ENCODE measurements at regions not wholly inside any gene's neighbourhood (a gene's known extent, or its start where the extent isn't known, plus 50 kb on each side); places are given as distances from the start of the nearest gene placed in this dataset.

DNA sequence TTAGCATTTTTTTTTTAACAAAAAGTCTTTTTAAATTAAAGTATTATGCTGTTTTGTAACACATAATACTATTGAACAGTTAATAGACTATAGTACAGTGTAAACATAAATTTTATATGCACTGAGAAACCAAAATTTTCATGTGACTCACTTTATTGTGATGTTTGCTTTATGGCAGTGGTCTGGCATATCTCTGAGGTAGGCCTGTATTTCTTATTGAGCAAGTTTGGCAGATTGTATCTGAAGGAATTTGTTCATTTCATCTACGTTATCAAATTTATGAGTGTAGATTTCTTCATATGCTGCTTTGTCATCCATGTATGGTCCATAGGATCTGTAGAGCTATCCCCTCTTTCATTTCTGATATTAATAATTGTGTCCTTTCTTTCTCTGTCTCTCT is 78.8 kb upstream of the PDE3A start:
- H3K36me3 ChIP-seq (ENCODE audit: insufficient read depth, low read length), result no peaks in the 10 kb centered on the region
- no peak for DNase-seq (ENCODE audit: low spot score)
- H4K20me1 ChIP-seq (ENCODE audit: insufficient read depth, low read length), result no peaks in the 10 kb centered on the region
- CTCF ChIA-PET (ENCODE audit: unreplicated experiment), result no interaction called here
- BruUV-seq (replicated peaks), result no TSS peak
- no peaks in the 10 kb centered on the region for H3K4me1 ChIP-seq (ENCODE audit: insufficient read depth, low read length, poor library complexity, severe bottlenecking)
- H3K4me2 ChIP-seq (ENCODE audit: low read length), result no peak overlapping the region
- H3K79me2 ChIP-seq (ENCODE audit: insufficient read depth, low read depth, low read length), result no peaks in the 10 kb centered on the region
- POLR2A ChIA-PET, result no interaction called here
- no peaks in the 10 kb centered on the region for H3K9me2 ChIP-seq (ENCODE audit: insufficient read depth, low read length)
- no peaks in the 10 kb centered on the region for H3K9me3 ChIP-seq (ENCODE audit: low read length)
- intact Hi-C loops (cut with micrococcal nuclease; ENCODE audit: unreplicated experiment), result no loop called here
- no peak overlapping the region for H3K4me3 ChIP-seq (ENCODE audit: low read depth, low read length, poor library complexity, severe bottlenecking)
- H2AFZ ChIP-seq (ENCODE audit: low read length), result no peak overlapping the region
- no peak overlapping the region for H3K27ac ChIP-seq (ENCODE audit: low read depth, low read length, poor library complexity, severe bottlenecking)
- TF ChIP-seq, protein P1, sequence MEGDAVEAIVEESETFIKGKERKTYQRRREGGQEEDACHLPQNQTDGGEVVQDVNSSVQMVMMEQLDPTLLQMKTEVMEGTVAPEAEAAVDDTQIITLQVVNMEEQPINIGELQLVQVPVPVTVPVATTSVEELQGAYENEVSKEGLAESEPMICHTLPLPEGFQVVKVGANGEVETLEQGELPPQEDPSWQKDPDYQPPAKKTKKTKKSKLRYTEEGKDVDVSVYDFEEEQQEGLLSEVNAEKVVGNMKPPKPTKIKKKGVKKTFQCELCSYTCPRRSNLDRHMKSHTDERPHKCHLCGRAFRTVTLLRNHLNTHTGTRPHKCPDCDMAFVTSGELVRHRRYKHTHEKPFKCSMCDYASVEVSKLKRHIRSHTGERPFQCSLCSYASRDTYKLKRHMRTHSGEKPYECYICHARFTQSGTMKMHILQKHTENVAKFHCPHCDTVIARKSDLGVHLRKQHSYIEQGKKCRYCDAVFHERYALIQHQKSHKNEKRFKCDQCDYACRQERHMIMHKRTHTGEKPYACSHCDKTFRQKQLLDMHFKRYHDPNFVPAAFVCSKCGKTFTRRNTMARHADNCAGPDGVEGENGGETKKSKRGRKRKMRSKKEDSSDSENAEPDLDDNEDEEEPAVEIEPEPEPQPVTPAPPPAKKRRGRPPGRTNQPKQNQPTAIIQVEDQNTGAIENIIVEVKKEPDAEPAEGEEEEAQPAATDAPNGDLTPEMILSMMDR (conservative IDR thresholded peaks at IDR 0.05; ENCODE audit: low read length), result no peak
- TF ChIP-seq EZH2phosphoT487 (IDR thresholded peaks at IDR 0.05; ENCODE audit: borderline replicate concordance, low read depth, low read length), result no peak

DNA sequence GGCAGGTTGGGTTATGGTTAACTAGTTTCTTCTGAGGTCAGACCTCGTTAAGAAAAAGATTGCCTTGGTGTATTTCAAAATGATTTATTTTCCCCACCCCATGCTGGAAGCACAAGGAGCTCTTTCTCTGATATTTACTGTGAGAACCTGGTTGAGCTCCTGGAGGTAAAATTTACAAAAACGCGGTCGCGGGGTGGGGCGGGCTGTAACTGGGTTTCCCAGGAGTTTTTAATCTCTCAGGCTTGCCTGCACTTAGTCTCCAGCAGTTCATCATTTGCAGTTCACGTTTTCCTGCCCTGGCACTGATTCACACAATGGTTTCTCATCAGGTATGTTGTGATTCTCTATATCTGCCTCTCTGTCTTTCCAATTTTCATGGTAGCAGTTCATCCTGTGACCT is 67.9 kb upstream of the PDE3A start:
- no TSS peak for BruUV-seq (replicated peaks)
- intact Hi-C loops (cut with micrococcal nuclease; ENCODE audit: unreplicated experiment), result no loop called here
- no peak for DNase-seq (ENCODE audit: low spot score)
- Histone ChIP-seq H3K36me3 (ENCODE audit: insufficient read depth, low read length) (no peaks in the 10 kb centered on the region), H3K27ac (ENCODE audit: low read depth, low read length, poor library complexity, severe bottlenecking) (no peak overlapping the region), H3K4me3 (ENCODE audit: low read depth, low read length, poor library complexity, severe bottlenecking) (no peak overlapping the region), H2AFZ (ENCODE audit: low read length) (no peak overlapping the region), H4K20me1 (ENCODE audit: insufficient read depth, low read length) (no peaks in the 10 kb centered on the region), H3K9me2 (ENCODE audit: insufficient read depth, low read length) (no peaks in the 10 kb centered on the region), H3K9me3 (ENCODE audit: low read length) (no peaks in the 10 kb centered on the region), H3K4me1 (ENCODE audit: insufficient read depth, low read length, poor library complexity, severe bottlenecking) (no peaks in the 10 kb centered on the region), H3K4me2 (ENCODE audit: low read length) (no peak overlapping the region), H3K79me2 (ENCODE audit: insufficient read depth, low read depth, low read length) (no peaks in the 10 kb centered on the region)
- POLR2A ChIA-PET, result no interaction called here
- CTCF ChIA-PET (ENCODE audit: unreplicated experiment), result no interaction called here
- TF ChIP-seq EZH2phosphoT487 (IDR thresholded peaks at IDR 0.05; ENCODE audit: borderline replicate concordance, low read depth, low read length), result no peak
- TF ChIP-seq, protein P1 (conservative IDR thresholded peaks at IDR 0.05; ENCODE audit: low read length), result no peak

DNA sequence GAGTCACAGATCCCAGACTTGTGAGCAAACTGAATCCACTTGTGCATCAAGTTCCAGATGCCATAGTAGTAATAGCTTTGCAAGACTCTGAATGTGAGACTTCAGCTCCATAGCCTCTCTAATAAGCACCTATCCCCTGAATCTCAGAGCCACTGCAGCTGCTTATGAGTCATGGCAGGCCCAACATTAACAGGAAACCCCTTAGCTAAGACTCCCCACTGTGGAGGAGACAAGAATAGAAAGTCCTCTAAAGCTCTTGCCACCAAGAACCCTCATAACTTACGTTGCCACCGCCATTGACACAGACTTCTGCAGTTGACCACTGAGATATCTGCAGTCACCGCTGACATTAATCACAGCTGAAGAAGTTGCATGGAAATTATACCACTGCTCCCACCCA is 62.9 kb upstream of the PDE3A start:
- H3K4me1 ChIP-seq (ENCODE audit: insufficient read depth, low read length, poor library complexity, severe bottlenecking), result no peaks in the 10 kb centered on the region
- H3K27ac ChIP-seq (ENCODE audit: low read depth, low read length, poor library complexity, severe bottlenecking), result no peak overlapping the region
- POLR2A ChIA-PET, result interaction anchor here (1.1 kb wide), 1 partner anchor 11 kb away, joined by 3 read pairs; no protein-coding TSS in a partner anchor
- no peak for DNase-seq (ENCODE audit: low spot score)
- no peaks in the 10 kb centered on the region for H3K36me3 ChIP-seq (ENCODE audit: insufficient read depth, low read length)
- no peak overlapping the region for H3K4me3 ChIP-seq (ENCODE audit: low read depth, low read length, poor library complexity, severe bottlenecking)
- TF ChIP-seq EZH2phosphoT487 (IDR thresholded peaks at IDR 0.05; ENCODE audit: borderline replicate concordance, low read depth, low read length), result no peak
- TF ChIP-seq, protein P1 (conservative IDR thresholded peaks at IDR 0.05; ENCODE audit: low read length), result no peak
- CTCF ChIA-PET (ENCODE audit: unreplicated experiment), result no interaction called here
- H3K4me2 ChIP-seq (ENCODE audit: low read length), result no peak overlapping the region
- H4K20me1 ChIP-seq (ENCODE audit: insufficient read depth, low read length), result no peaks in the 10 kb centered on the region
- intact Hi-C loops (cut with micrococcal nuclease; ENCODE audit: unreplicated experiment), result no loop called here
- H2AFZ ChIP-seq (ENCODE audit: low read length), result no peak overlapping the region
- no peaks in the 10 kb centered on the region for H3K79me2 ChIP-seq (ENCODE audit: insufficient read depth, low read depth, low read length)
- no peaks in the 10 kb centered on the region for H3K9me3 ChIP-seq (ENCODE audit: low read length)
- no peaks in the 10 kb centered on the region for H3K9me2 ChIP-seq (ENCODE audit: insufficient read depth, low read length)
- no TSS peak for BruUV-seq (replicated peaks)
